NCI-H1048 (cell line): ENCODE measurements at regions not wholly inside any gene's neighbourhood (a gene's known extent, or its start where the extent isn't known, plus 50 kb on each side); places are given as distances from the start of the nearest gene placed in this dataset.

ENCODE experiments used
- DNase-seq: peaks from one replicate; lab custom pipeline; 2025; lab: John Stamatoyannopoulos, UW

- no peak for DNase-seq
Observed at GRCh38 chrX:39507034-39507433, 590.7 kb downstream of the BCOR start.

- no peak for DNase-seq
Observed at GRCh38 chrX:39507617-39508299, 590.0 kb downstream of the BCOR start.

GRCh38 chrX:39508300-39508692, 589.5 kb downstream of the BCOR start:
- DNase-seq = no peak

GRCh38 chrX:39509157-39509556, 588.6 kb downstream of the BCOR start:
- DNase-seq = no peak

- no peak for DNase-seq
Observed at GRCh38 chrX:39513836-39514235, 583.9 kb downstream of the BCOR start.

- DNase-seq = no peak
Observed at GRCh38 chrX:39514801-39515200, 583.0 kb downstream of the BCOR start.

GRCh38 chrX:39516427-39516841, 581.3 kb downstream of the BCOR start:
- no peak for DNase-seq

GRCh38 chrX:39518476-39519029, 579.2 kb downstream of the BCOR start:
- no peak for DNase-seq

- DNase-seq = no peak
Observed at GRCh38 chrX:39519030-39519488, 578.7 kb downstream of the BCOR start.

- DNase-seq = no peak
Observed at GRCh38 chrX:39519566-39520301, 578.0 kb downstream of the BCOR start.

- no peak for DNase-seq
Observed at GRCh38 chrX:39525758-39526157, 572.0 kb downstream of the BCOR start.

GRCh38 chrX:39527025-39527424, 570.7 kb downstream of the BCOR start:
- DNase-seq = no peak

GRCh38 chrX:39528161-39528916, 569.4 kb downstream of the BCOR start:
- DNase-seq = no peak

GRCh38 chrX:39532761-39533160, 565.0 kb downstream of the BCOR start:
- DNase-seq = no peak

GRCh38 chrX:39534949-39535348, 562.8 kb downstream of the BCOR start:
- DNase-seq = no peak

GRCh38 chrX:39536211-39536610, 561.5 kb downstream of the BCOR start:
- DNase-seq = no peak

- DNase-seq = no peak
Observed at GRCh38 chrX:39541881-39542280, 555.9 kb downstream of the BCOR start.

- DNase-seq = no peak
Observed at GRCh38 chrX:39542316-39542715, 555.4 kb downstream of the BCOR start.

- no peak for DNase-seq
Observed at GRCh38 chrX:39550795-39551361, 546.9 kb downstream of the BCOR start.

GRCh38 chrX:39551762-39552161, 546.0 kb downstream of the BCOR start:
- DNase-seq = no peak

- DNase-seq = no peak
Observed at GRCh38 chrX:39555431-39555830, 542.3 kb downstream of the BCOR start.

- no peak for DNase-seq
Observed at GRCh38 chrX:39556056-39556455, 541.7 kb downstream of the BCOR start.
